Skeletal muscle cell (primary cell): ENCODE measurements at regions not wholly inside any gene's neighbourhood (a gene's known extent, or its start where the extent isn't known, plus 50 kb on each side); places are given as distances from the start of the nearest gene placed in this dataset.

Experiments used
- DNase-seq: peaks from one replicate; pipeline ENCODE4 v3.0.0-alpha.2; 2010; ENCODE audit warnings: low read depth
- H3K4me3 ChIP-seq: 2 replicates; pipeline ENCODE4 v1.5.1; 2011; ENCODE audit warnings: low read depth, mild to moderate bottlenecking, control low read depth, low read length, moderate library complexity

GRCh38 chr11:130580891-130581492, 132.5 kb downstream of the ADAMTS15 start:
- no peak for DNase-seq
- H3K4me3 ChIP-seq, result no peak overlapping the region

- H3K4me3 ChIP-seq, result no peak overlapping the region
Measured at GRCh38 chr11:130581646-130582045, 133.2 kb downstream of the ADAMTS15 start.

GRCh38 chr11:130582176-130582575, 133.7 kb downstream of the ADAMTS15 start:
- no peak for DNase-seq
- H3K4me3 ChIP-seq, result no peak overlapping the region

More at GRCh38 chr11:130581646-130582045, 133.2 kb downstream of the ADAMTS15 start:
- no peak for DNase-seq

- DNase-seq, result no peak
- no peak overlapping the region for H3K4me3 ChIP-seq
Measured at GRCh38 chr11:130582981-130583380, 134.5 kb downstream of the ADAMTS15 start.

- DNase-seq, result no peak
- H3K4me3 ChIP-seq, result no peak overlapping the region
Measured at GRCh38 chr11:130583801-130584211, 135.4 kb downstream of the ADAMTS15 start.

- no peak overlapping the region for H3K4me3 ChIP-seq
- no peak for DNase-seq
Measured at GRCh38 chr11:130585545-130585944, 137.1 kb downstream of the ADAMTS15 start.

GRCh38 chr11:130587658-130588057, 139.2 kb downstream of the ADAMTS15 start:
- no peak overlapping the region for H3K4me3 ChIP-seq
- no peak for DNase-seq

- H3K4me3 ChIP-seq, result no peak overlapping the region
- DNase-seq, result no peak
Measured at GRCh38 chr11:130588471-130588870, 140.0 kb downstream of the ADAMTS15 start.

GRCh38 chr11:130592056-130592455, 143.6 kb downstream of the ADAMTS15 start:
- no peak for DNase-seq

GRCh38 chr11:130593064-130593463, 144.6 kb downstream of the ADAMTS15 start:
- no peak overlapping the region for H3K4me3 ChIP-seq
- no peak for DNase-seq

More at GRCh38 chr11:130592056-130592455, 143.6 kb downstream of the ADAMTS15 start:
- H3K4me3 ChIP-seq, result no peak overlapping the region

GRCh38 chr11:130598433-130598832, 150.0 kb downstream of the ADAMTS15 start:
- DNase-seq, result no peak
- H3K4me3 ChIP-seq, result no peak overlapping the region

GRCh38 chr11:130599073-130599654, 150.7 kb downstream of the ADAMTS15 start:
- no peak overlapping the region for H3K4me3 ChIP-seq
- no peak for DNase-seq

- no peak overlapping the region for H3K4me3 ChIP-seq
- no peak for DNase-seq
Measured at GRCh38 chr11:130600139-130600538, 151.7 kb downstream of the ADAMTS15 start.

- no peak overlapping the region for H3K4me3 ChIP-seq
- no peak for DNase-seq
Measured at GRCh38 chr11:130600616-130601015, 152.2 kb downstream of the ADAMTS15 start.

- H3K4me3 ChIP-seq, result no peak overlapping the region
- no peak for DNase-seq
Measured at GRCh38 chr11:130601141-130601540, 152.7 kb downstream of the ADAMTS15 start.

- no peak overlapping the region for H3K4me3 ChIP-seq
Measured at GRCh38 chr11:130601764-130602460, 153.5 kb downstream of the ADAMTS15 start.

GRCh38 chr11:130602641-130603334, 154.3 kb downstream of the ADAMTS15 start:
- H3K4me3 ChIP-seq, result no peak overlapping the region
- no peak for DNase-seq

More at GRCh38 chr11:130601764-130602460, 153.5 kb downstream of the ADAMTS15 start:
- DNase-seq, result no peak

- H3K4me3 ChIP-seq, result no peak overlapping the region
Measured at GRCh38 chr11:130603335-130603906, 155.0 kb downstream of the ADAMTS15 start.

GRCh38 chr11:130604606-130605005, 156.2 kb downstream of the ADAMTS15 start:
- no peak for DNase-seq
- H3K4me3 ChIP-seq, result no peak overlapping the region

More at GRCh38 chr11:130603335-130603906, 155.0 kb downstream of the ADAMTS15 start:
- no peak for DNase-seq

- no peak for DNase-seq
Measured at GRCh38 chr11:130606178-130606577, 157.7 kb downstream of the ADAMTS15 start.

More at GRCh38 chr11:130606178-130606577, 157.7 kb downstream of the ADAMTS15 start:
- H3K4me3 ChIP-seq, result no peak overlapping the region
